Neural cell (in vitro differentiated cells): ENCODE measurements at regions not wholly inside any gene's neighbourhood (a gene's known extent, or its start where the extent isn't known, plus 50 kb on each side); places are given as distances from the start of the nearest gene placed in this dataset.

Experiments used
- H2AFZ ChIP-seq: fragments of 200-600, 300-800 bp; sonication (generic), shearing (Covaris generic); 2 replicates; pipeline ENCODE4 v1.6.0; 2014; ENCODE audit warnings: low read depth, mild to moderate bottlenecking, antibody characterized with exemption, low read length, moderate library complexity
- H3F3A ChIP-seq: fragments of 200-600 bp; shearing (Covaris generic); 2 replicates; pipeline ENCODE4 v1.6.1; 2016; ENCODE audit warnings: mild to moderate bottlenecking, moderate library complexity, mixed read lengths, antibody characterized with exemption, low read length; ENCODE audit not compliant: insufficient read depth, poor library complexity, severe bottlenecking
- H3K27ac ChIP-seq: fragments of 200-600, 300-800 bp; sonication (generic), shearing (Covaris generic); 2 replicates; pipeline ENCODE4 v1.5.1; 2014; ENCODE audit warnings: mild to moderate bottlenecking, low read length, moderate library complexity
- H3K27me3 ChIP-seq: fragments of 300-800, 200-600 bp; sonication (generic), shearing (Covaris generic); 2 replicates; pipeline ENCODE4 v1.6.0; 2014; ENCODE audit warnings: mild to moderate bottlenecking, low read depth, low read length, moderate library complexity; ENCODE audit not compliant: insufficient read depth
- H3K36me3 ChIP-seq: fragments of 300-800, 200-600 bp; sonication (generic), shearing (Covaris generic); 2 replicates; pipeline ENCODE4 v1.5.1; 2014; ENCODE audit warnings: mild to moderate bottlenecking, antibody characterized with exemption, low read length, moderate library complexity; ENCODE audit not compliant: insufficient read depth
- H3K4me2 ChIP-seq: fragments of 300-800, 200-600 bp; sonication (generic), shearing (Covaris generic); 2 replicates; pipeline ENCODE4 v1.6.0; 2014; ENCODE audit warnings: mild to moderate bottlenecking, low read length
- H3K4me3 ChIP-seq: fragments of 300-800, 200-600 bp; sonication (generic), shearing (Covaris generic); 2 replicates; pipeline ENCODE4 v1.5.1; 2014; ENCODE audit warnings: mild to moderate bottlenecking, low read length, moderate library complexity
- H3K79me2 ChIP-seq: fragments of 200-600 bp; shearing (Covaris generic); replicated peaks from 2 replicates; pipeline ENCODE4 v1.6.0; 2014; ENCODE audit warnings: mild to moderate bottlenecking, low read length, moderate library complexity; ENCODE audit not compliant: insufficient read depth
- H3K9ac ChIP-seq: fragments of 300-800, 200-600 bp; sonication (generic), shearing (Covaris generic); 2 replicates; pipeline ENCODE4 v1.6.1; 2016; ENCODE audit warnings: mild to moderate bottlenecking, low read length, mixed read lengths
- H3K9me2 ChIP-seq: fragments of 200-600 bp; shearing (Covaris generic); 2 replicates; pipeline ENCODE4 v1.6.1; 2016; ENCODE audit warnings: mild to moderate bottlenecking, low read length, mixed read lengths; ENCODE audit not compliant: insufficient read depth
- H3K9me3 ChIP-seq: fragments of 200-600, 300-800 bp; sonication (generic), shearing (Covaris generic); 2 replicates; pipeline ENCODE4 v1.6.1; 2016; ENCODE audit warnings: mild to moderate bottlenecking, mixed run types, low read length, moderate library complexity, mixed read lengths
- H4K20me1 ChIP-seq: fragments of 200-600 bp; shearing (Covaris generic); 2 replicates; pipeline ENCODE4 v1.6.1; 2016; ENCODE audit warnings: mild to moderate bottlenecking, mixed run types; ENCODE audit not compliant: insufficient read depth
- EP300 ChIP-seq: fragments of 450-650 bp; conservative IDR thresholded peaks from 2 replicates; pipeline ENCODE4 v1.6.1; 2014; ENCODE audit warnings: antibody characterized with exemption, mild to moderate bottlenecking, moderate library complexity; ENCODE audit not compliant: poor library complexity, severe bottlenecking
- EZH2 ChIP-seq: fragments of 200-600, 300-800 bp; shearing (Covaris generic), sonication (generic); IDR thresholded peaks from 2 replicates; pipeline ENCODE4 v1.6.1; 2014; ENCODE audit warnings: antibody characterized with exemption, low read length, borderline replicate concordance, mild to moderate bottlenecking; ENCODE audit not compliant: insufficient read depth, poor library complexity, severe bottlenecking
- MXI1 ChIP-seq: fragments of 450-650 bp; conservative IDR thresholded peaks from 2 replicates; pipeline ENCODE4 v1.6.1; 2014; ENCODE audit warnings: antibody characterized with exemption, mild to moderate bottlenecking; ENCODE audit not compliant: poor library complexity, severe bottlenecking
- POLR2AphosphoS5 ChIP-seq: IDR thresholded peaks from 2 replicates; pipeline ENCODE4 v1.6.1; 2012
- RAD21 ChIP-seq: fragments of 450-650 bp; conservative IDR thresholded peaks from 2 replicates; pipeline ENCODE4 v1.6.1; 2014; ENCODE audit warnings: antibody characterized with exemption, mild to moderate bottlenecking, moderate library complexity
- SMC3 ChIP-seq: fragments of 450-650 bp; conservative IDR thresholded peaks from 2 replicates; pipeline ENCODE4 v1.6.1; 2014; ENCODE audit warnings: antibody characterized with exemption, mild to moderate bottlenecking, moderate library complexity; ENCODE audit not compliant: poor library complexity
- TAF1 ChIP-seq: IDR thresholded peaks from 2 replicates; pipeline ENCODE4 v1.6.1; 2012; ENCODE audit warnings: low read depth
- TF ChIP-seq, protein P1 (sequence below): IDR thresholded peaks from 2 replicates; pipeline ENCODE4 v1.6.1; 2012; ENCODE audit warnings: borderline replicate concordance
- TF ChIP-seq, protein P2 (sequence below): fragments of 450-650 bp; IDR thresholded peaks from 2 replicates; pipeline ENCODE4 v1.5.1; 2014; ENCODE audit warnings: antibody characterized with exemption, mild to moderate bottlenecking, moderate library complexity; ENCODE audit not compliant: poor library complexity, severe bottlenecking

DNA sequence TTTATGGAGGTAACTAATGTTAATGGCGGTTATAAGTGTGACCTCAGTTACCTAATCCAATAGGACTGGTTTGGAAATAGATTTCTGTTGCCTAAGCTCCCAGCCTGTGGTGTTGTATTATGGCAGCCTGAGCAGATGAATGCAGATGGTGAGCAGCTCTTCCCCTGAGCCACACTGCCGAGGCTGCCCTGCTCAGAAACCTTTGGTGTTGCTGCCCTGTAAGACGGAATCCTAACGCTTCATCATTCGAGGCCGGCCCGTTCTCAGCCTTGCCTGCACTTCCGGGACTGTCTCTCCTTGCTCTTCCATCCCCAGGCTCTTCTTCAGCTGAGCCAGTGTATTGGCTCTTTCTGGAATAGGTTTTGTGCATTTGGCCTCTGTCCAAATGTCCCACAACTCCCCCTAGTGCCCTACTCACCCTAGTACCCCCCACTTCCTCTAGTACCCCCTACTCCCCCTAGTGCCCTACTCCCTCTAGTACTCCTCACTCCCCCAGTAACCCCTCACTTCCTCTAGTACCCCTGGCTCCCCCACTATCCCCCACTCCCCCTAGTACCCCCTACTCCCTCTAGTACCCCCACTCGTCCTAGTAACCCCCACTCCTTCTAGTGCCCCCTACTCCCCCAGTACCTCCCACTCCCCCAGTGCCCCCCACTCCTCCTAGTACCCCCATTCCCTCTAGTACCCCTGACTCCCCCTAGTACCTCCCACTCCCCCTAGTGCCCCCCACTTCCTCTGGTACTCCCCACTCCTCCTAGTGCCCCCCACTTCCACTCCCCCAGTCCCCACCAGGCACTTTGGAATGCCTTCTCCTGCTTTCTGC lies 106.0 kb upstream of the TAF1B start:
- Histone ChIP-seq H3K27ac (no peak overlapping the region), H3K9me3 (no peaks in the 10 kb centered on the region), H4K20me1 (no peaks in the 10 kb centered on the region), H3K4me3 (no peak overlapping the region), H3K9ac (no peak overlapping the region), H2AFZ (no peak overlapping the region), H3K79me2 (no peaks in the 10 kb centered on the region), H3K36me3 (no peaks in the 10 kb centered on the region), H3K27me3 (no peaks in the 10 kb centered on the region), H3K9me2 (no peaks in the 10 kb centered on the region), H3F3A (no peaks in the 10 kb centered on the region), H3K4me2 (no peak overlapping the region)
- TF ChIP-seq TAF1 (no peak), SMC3 (no peak)
- TF ChIP-seq, protein P1, sequence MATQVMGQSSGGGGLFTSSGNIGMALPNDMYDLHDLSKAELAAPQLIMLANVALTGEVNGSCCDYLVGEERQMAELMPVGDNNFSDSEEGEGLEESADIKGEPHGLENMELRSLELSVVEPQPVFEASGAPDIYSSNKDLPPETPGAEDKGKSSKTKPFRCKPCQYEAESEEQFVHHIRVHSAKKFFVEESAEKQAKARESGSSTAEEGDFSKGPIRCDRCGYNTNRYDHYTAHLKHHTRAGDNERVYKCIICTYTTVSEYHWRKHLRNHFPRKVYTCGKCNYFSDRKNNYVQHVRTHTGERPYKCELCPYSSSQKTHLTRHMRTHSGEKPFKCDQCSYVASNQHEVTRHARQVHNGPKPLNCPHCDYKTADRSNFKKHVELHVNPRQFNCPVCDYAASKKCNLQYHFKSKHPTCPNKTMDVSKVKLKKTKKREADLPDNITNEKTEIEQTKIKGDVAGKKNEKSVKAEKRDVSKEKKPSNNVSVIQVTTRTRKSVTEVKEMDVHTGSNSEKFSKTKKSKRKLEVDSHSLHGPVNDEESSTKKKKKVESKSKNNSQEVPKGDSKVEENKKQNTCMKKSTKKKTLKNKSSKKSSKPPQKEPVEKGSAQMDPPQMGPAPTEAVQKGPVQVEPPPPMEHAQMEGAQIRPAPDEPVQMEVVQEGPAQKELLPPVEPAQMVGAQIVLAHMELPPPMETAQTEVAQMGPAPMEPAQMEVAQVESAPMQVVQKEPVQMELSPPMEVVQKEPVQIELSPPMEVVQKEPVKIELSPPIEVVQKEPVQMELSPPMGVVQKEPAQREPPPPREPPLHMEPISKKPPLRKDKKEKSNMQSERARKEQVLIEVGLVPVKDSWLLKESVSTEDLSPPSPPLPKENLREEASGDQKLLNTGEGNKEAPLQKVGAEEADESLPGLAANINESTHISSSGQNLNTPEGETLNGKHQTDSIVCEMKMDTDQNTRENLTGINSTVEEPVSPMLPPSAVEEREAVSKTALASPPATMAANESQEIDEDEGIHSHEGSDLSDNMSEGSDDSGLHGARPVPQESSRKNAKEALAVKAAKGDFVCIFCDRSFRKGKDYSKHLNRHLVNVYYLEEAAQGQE, result no peak
- TF ChIP-seq, protein P2, sequence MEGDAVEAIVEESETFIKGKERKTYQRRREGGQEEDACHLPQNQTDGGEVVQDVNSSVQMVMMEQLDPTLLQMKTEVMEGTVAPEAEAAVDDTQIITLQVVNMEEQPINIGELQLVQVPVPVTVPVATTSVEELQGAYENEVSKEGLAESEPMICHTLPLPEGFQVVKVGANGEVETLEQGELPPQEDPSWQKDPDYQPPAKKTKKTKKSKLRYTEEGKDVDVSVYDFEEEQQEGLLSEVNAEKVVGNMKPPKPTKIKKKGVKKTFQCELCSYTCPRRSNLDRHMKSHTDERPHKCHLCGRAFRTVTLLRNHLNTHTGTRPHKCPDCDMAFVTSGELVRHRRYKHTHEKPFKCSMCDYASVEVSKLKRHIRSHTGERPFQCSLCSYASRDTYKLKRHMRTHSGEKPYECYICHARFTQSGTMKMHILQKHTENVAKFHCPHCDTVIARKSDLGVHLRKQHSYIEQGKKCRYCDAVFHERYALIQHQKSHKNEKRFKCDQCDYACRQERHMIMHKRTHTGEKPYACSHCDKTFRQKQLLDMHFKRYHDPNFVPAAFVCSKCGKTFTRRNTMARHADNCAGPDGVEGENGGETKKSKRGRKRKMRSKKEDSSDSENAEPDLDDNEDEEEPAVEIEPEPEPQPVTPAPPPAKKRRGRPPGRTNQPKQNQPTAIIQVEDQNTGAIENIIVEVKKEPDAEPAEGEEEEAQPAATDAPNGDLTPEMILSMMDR, result no peak

DNA sequence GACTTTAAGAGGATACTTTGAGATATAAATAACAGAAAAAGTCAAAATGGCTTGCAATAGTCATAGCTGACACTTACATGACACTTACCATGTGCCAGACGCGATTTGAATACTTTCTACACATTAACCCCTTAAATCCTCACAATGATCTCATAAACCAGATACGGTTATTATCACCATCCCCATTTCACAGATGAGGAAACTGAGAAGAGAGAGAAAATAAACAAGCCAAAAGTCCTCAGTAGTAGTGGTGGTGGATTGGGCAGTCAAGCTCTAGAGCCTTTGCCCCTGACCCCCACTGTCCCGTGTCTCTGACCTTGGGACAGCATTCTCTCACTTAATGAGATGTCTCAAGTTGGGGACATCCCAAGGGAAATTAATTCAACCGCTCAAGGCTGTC lies 105.2 kb upstream of the TAF1B start:
- no peaks in the 10 kb centered on the region for H3K79me2 ChIP-seq
- H3K36me3 ChIP-seq, result no peaks in the 10 kb centered on the region
- TF ChIP-seq POLR2AphosphoS5 (no peak), TAF1 (no peak), EZH2 (no peak), RAD21 (no peak), SMC3 (no peak), EP300 (no peak), MXI1 (no peak)
- TF ChIP-seq, protein P1, result no peak
- TF ChIP-seq, protein P2, result no peak
- no peaks in the 10 kb centered on the region for H3K9me2 ChIP-seq
- no peaks in the 10 kb centered on the region for H3K9me3 ChIP-seq
- no peak overlapping the region for H3K27ac ChIP-seq
- no peaks in the 10 kb centered on the region for H3F3A ChIP-seq
- no peak overlapping the region for H3K4me3 ChIP-seq
- no peaks in the 10 kb centered on the region for H4K20me1 ChIP-seq
- no peaks in the 10 kb centered on the region for H3K27me3 ChIP-seq
- H3K4me2 ChIP-seq, result no peak overlapping the region
- no peak overlapping the region for H3K9ac ChIP-seq
- no peak overlapping the region for H2AFZ ChIP-seq
